Esophagus (tissue), 2 donors: ENCODE measurements at regions not wholly inside any gene's neighbourhood (a gene's known extent, or its start where the extent isn't known, plus 50 kb on each side); places are given as distances from the start of the nearest gene placed in this dataset.

ENCODE experiments used
- H3K27ac ChIP-seq, 2 donors: one replicate each; pipeline ENCODE4 v1.5.1; 2013; ENCODE audit warnings: low read depth in 2 of 2, mild to moderate bottlenecking in 2 of 2, inconsistent platforms in 1 of 2, low read length in 1 of 2, moderate library complexity in 1 of 2
- H3K27me3 ChIP-seq, 2 donors: one replicate each; pipeline ENCODE4 v1.6.1; 2013; ENCODE audit warnings: low read length in 2 of 2, control low read depth in 1 of 2, mild to moderate bottlenecking in 1 of 2; ENCODE audit not compliant: insufficient read depth in 2 of 2, control insufficient read depth in 1 of 2
- H3K36me3 ChIP-seq, 2 donors: one replicate each; pipeline ENCODE4 v1.6.1; 2013; ENCODE audit warnings: low read length in 1 of 2; ENCODE audit not compliant: control insufficient read depth in 2 of 2, insufficient read depth in 2 of 2
- H3K4me1 ChIP-seq, 2 donors: one replicate each; pipeline ENCODE4 v1.6.1; 2013; ENCODE audit warnings: low read length in 1 of 2; ENCODE audit not compliant: control insufficient read depth in 2 of 2, insufficient read depth in 2 of 2
- H3K4me3 ChIP-seq, 2 donors: one replicate each; pipeline ENCODE4 v1.5.1; 2013; ENCODE audit warnings: low read length in 2 of 2, mild to moderate bottlenecking in 2 of 2, low read depth in 1 of 2, moderate library complexity in 1 of 2
- H3K9me3 ChIP-seq, 2 donors: one replicate each; pipeline ENCODE4 v1.6.1; 2013; ENCODE audit warnings: mild to moderate bottlenecking in 2 of 2, low read depth in 1 of 2, low read length in 1 of 2, moderate library complexity in 1 of 2; ENCODE audit not compliant: control insufficient read depth in 2 of 2, insufficient read depth in 1 of 2
- WGBS, 2 donors: extraction: QIAGEN DNeasy Blood & Tissue Kit; methylation state at CpG; one replicate each; pipeline ENCODE4 v1.1.7; 2013; 5-methylcytosine and 5-hydroxymethylcytosine counted together
- donor health status: healthy with polysubstance abuse.
- donor health status: Bipolar disorder and iron deficiency.

- WGBS, 2 donors: 86 to 88% methylated on average over 3 of the region's 3 CpGs
These were observed 479.2 kb downstream of the HTR7 start for GRCh38 chr10:90378524-90379076.

GRCh38 chr10:90381468-90381867 lies 476.4 kb downstream of the HTR7 start:
- H3K4me1 ChIP-seq: no peaks in the 10 kb centered on the region
- no peaks in the 10 kb centered on the region for H3K36me3 ChIP-seq
- no peaks in the 10 kb centered on the region for H3K9me3 ChIP-seq
- no peak overlapping the region for H3K4me3 ChIP-seq
- 54 to 59% methylated on average over 2 of the region's 2 CpGs for WGBS, 2 donors
- H3K27me3 ChIP-seq: no peaks in the 10 kb centered on the region
- H3K27ac ChIP-seq: no peak overlapping the region

More at GRCh38 chr10:90378524-90379076, 479.2 kb downstream of the HTR7 start:
- H3K27ac ChIP-seq: no peak overlapping the region
- H3K36me3 ChIP-seq: no peaks in the 10 kb centered on the region
- no peak overlapping the region for H3K4me3 ChIP-seq
- no peaks in the 10 kb centered on the region for H3K4me1 ChIP-seq
- H3K27me3 ChIP-seq: no peaks in the 10 kb centered on the region
- no peaks in the 10 kb centered on the region for H3K9me3 ChIP-seq

GRCh38 chr10:90389876-90390275 lies 468.0 kb downstream of the HTR7 start:
- Histone ChIP-seq H3K36me3 (no peaks in the 10 kb centered on the region), H3K4me1 (no peaks in the 10 kb centered on the region), H3K27ac (no peak overlapping the region), H3K27me3 (no peaks in the 10 kb centered on the region), H3K4me3 (no peak overlapping the region), H3K9me3 (no peaks in the 10 kb centered on the region)
- 95% methylated on average over 3 of the region's 3 CpGs for WGBS, 2 donors

- Histone ChIP-seq H3K4me1 (no peaks in the 10 kb centered on the region), H3K4me3 (no peak overlapping the region)
- 54 to 67% methylated on average over 2 of the region's 2 CpGs for WGBS, 2 donors
These were observed 463.5 kb downstream of the HTR7 start for GRCh38 chr10:90394311-90394710.

GRCh38 chr10:90396721-90397120 lies 461.1 kb downstream of the HTR7 start:
- H3K9me3 ChIP-seq: no peaks in the 10 kb centered on the region
- no peaks in the 10 kb centered on the region for H3K27me3 ChIP-seq
- H3K4me1 ChIP-seq: no peaks in the 10 kb centered on the region
- no peak overlapping the region for H3K27ac ChIP-seq
- no peaks in the 10 kb centered on the region for H3K36me3 ChIP-seq
- H3K4me3 ChIP-seq: no peak overlapping the region

More at GRCh38 chr10:90394311-90394710, 463.5 kb downstream of the HTR7 start:
- no peaks in the 10 kb centered on the region for H3K9me3 ChIP-seq
- H3K36me3 ChIP-seq: no peaks in the 10 kb centered on the region
- H3K27me3 ChIP-seq: no peaks in the 10 kb centered on the region
- H3K27ac ChIP-seq: no peak overlapping the region

- Histone ChIP-seq H3K4me1 (no peaks in the 10 kb centered on the region), H3K27me3 (no peaks in the 10 kb centered on the region), H3K4me3 (no peak overlapping the region), H3K36me3 (no peaks in the 10 kb centered on the region), H3K27ac (no peak overlapping the region), H3K9me3 (no peaks in the 10 kb centered on the region)
These were observed 459.3 kb downstream of the HTR7 start for GRCh38 chr10:90398566-90398965.

- Histone ChIP-seq H3K27ac (no peak overlapping the region), H3K36me3 (no peaks in the 10 kb centered on the region), H3K4me3 (no peak overlapping the region), H3K4me1 (no peaks in the 10 kb centered on the region), H3K9me3 (no peaks in the 10 kb centered on the region), H3K27me3 (no peaks in the 10 kb centered on the region)
- WGBS, 2 donors: 76 to 81% methylated on average over 1 of the region's 1 CpG
These were observed 458.1 kb downstream of the HTR7 start for GRCh38 chr10:90399782-90400181.

GRCh38 chr10:90403211-90404000 lies 454.4 kb downstream of the HTR7 start:
- H3K4me1 ChIP-seq: no peaks in the 10 kb centered on the region
- no peaks in the 10 kb centered on the region for H3K9me3 ChIP-seq
- H3K4me3 ChIP-seq: no peak overlapping the region
- no peak overlapping the region for H3K27ac ChIP-seq
- H3K36me3 ChIP-seq: no peaks in the 10 kb centered on the region
- no peaks in the 10 kb centered on the region for H3K27me3 ChIP-seq
- WGBS, 2 donors: 89 to 93% methylated on average over 2 of the region's 2 CpGs

- Histone ChIP-seq H3K27me3 (no peaks in the 10 kb centered on the region), H3K4me1 (no peaks in the 10 kb centered on the region), H3K27ac (no peak overlapping the region), H3K9me3 (no peaks in the 10 kb centered on the region), H3K4me3 (no peak overlapping the region), H3K36me3 (no peaks in the 10 kb centered on the region)
- 46 to 50% methylated on average over 3 of the region's 3 CpGs for WGBS, 2 donors
These were observed 450.7 kb downstream of the HTR7 start for GRCh38 chr10:90407131-90407530.

- no peaks in the 10 kb centered on the region for H3K9me3 ChIP-seq
- no peaks in the 10 kb centered on the region for H3K36me3 ChIP-seq
- no peak overlapping the region for H3K4me3 ChIP-seq
- no peaks in the 10 kb centered on the region for H3K4me1 ChIP-seq
- no peaks in the 10 kb centered on the region for H3K27me3 ChIP-seq
- WGBS, 2 donors: 44 to 70% methylated on average over 2 of the region's 2 CpGs
- no peak overlapping the region for H3K27ac ChIP-seq
These were observed 450.0 kb downstream of the HTR7 start for GRCh38 chr10:90407851-90408250.
